CD14-positive monocyte (primary cell): ENCODE measurements at regions not wholly inside any gene's neighbourhood (a gene's known extent, or its start where the extent isn't known, plus 50 kb on each side); places are given as distances from the start of the nearest gene placed in this dataset.

Experiments used
- DNase-seq, 3 donors: peaks; one replicate each; pipeline ENCODE4 v3.0.0-alpha.2; 2011 to 2022
- H2AFZ ChIP-seq: 2 replicates; pipeline ENCODE4 v1.6.0; 2012; ENCODE audit warnings: mild to moderate bottlenecking, low read depth, low read length, inconsistent platforms; ENCODE audit not compliant: insufficient read depth, poor library complexity, severe bottlenecking
- H3K27ac ChIP-seq, 2 donors: 1 replicate in 1 of 2; 2 replicates in 1 of 2; pipeline ENCODE4 v1.5.1; 2012 to 2013; ENCODE audit warnings: low read length in 2 of 2, control low read depth in 1 of 2, inconsistent platforms in 1 of 2, low read depth in 1 of 2, mild to moderate bottlenecking in 1 of 2
- H3K27me3 ChIP-seq, 2 donors: one replicate each; pipeline versions ENCODE4 v1.6.0 to v1.6.1; 2011 to 2013; ENCODE audit warnings: low read length in 2 of 2; ENCODE audit not compliant: control insufficient read depth in 2 of 2, insufficient read depth in 2 of 2
- H3K36me3 ChIP-seq, 2 donors: replicated peaks in 1 of 2; 1 replicate in 1 of 2; 2 replicates in 1 of 2; pipeline versions ENCODE4 v1.5.1 to v1.6.1; 2012 to 2013; ENCODE audit warnings: low read length in 2 of 2, control low read depth in 1 of 2, inconsistent platforms in 1 of 2, mild to moderate bottlenecking in 1 of 2; ENCODE audit not compliant: insufficient read depth in 2 of 2, control insufficient read depth in 1 of 2
- H3K4me1 ChIP-seq, 2 donors: 1 replicate in 1 of 2; 2 replicates in 1 of 2; pipeline versions ENCODE4 v1.5.1 to v1.6.1; 2012 to 2013; ENCODE audit warnings: low read length in 2 of 2, control low read depth in 1 of 2, inconsistent platforms in 1 of 2, mild to moderate bottlenecking in 1 of 2, moderate library complexity in 1 of 2; ENCODE audit not compliant: insufficient read depth in 2 of 2, control insufficient read depth in 1 of 2
- H3K4me2 ChIP-seq: replicated peaks from 2 replicates; pipeline ENCODE3; 2012; ENCODE audit warnings: low read length, moderate library complexity, mild to moderate bottlenecking; ENCODE audit not compliant: poor library complexity, severe bottlenecking; ENCODE audit errors: extremely low read depth
- H3K4me3 ChIP-seq, 3 experiments: fragments of 200-600 bp in 1 of 3; sonication (generic) in 1 of 3; replicated peaks in 1 of 3; 1 replicate in 2 of 3; 2 replicates in 1 of 3; pipeline ENCODE4 v1.5.1; 2011 to 2013; ENCODE audit warnings: low read length in 3 of 3, mild to moderate bottlenecking in 3 of 3, control low read depth in 2 of 3, low read depth in 2 of 3, inconsistent platforms in 1 of 3, moderate library complexity in 1 of 3
- H3K79me2 ChIP-seq: 2 replicates; pipeline ENCODE4 v1.6.0; 2012; ENCODE audit warnings: mild to moderate bottlenecking, control low read depth, inconsistent platforms, low read length, moderate library complexity; ENCODE audit not compliant: insufficient read depth
- H3K9ac ChIP-seq: 2 replicates; pipeline ENCODE4 v1.6.0; 2017; ENCODE audit warnings: low read length, mild to moderate bottlenecking; ENCODE audit not compliant: insufficient read depth, poor library complexity, severe bottlenecking
- H3K9me3 ChIP-seq, 2 donors: replicated peaks in 1 of 2; 1 replicate in 1 of 2; 2 replicates in 1 of 2; pipeline versions ENCODE4 v1.5.1 to v1.6.1; 2012 to 2013; ENCODE audit warnings: low read length in 2 of 2, control low read depth in 1 of 2; ENCODE audit not compliant: control insufficient read depth in 1 of 2, insufficient read depth in 1 of 2
- H4K20me1 ChIP-seq: 2 replicates; pipeline ENCODE4 v1.6.0; 2012; ENCODE audit warnings: mild to moderate bottlenecking, low read length, control low read depth, moderate library complexity; ENCODE audit not compliant: insufficient read depth
- H3K27ac Mint-ChIP-seq, 7 donors: one replicate each; pipeline ENCODE4 v1.8.0; 2020; ENCODE audit warnings: mild to moderate bottlenecking in 7 of 7, mixed read lengths in 7 of 7, moderate library complexity in 6 of 7, inconsistent platforms in 2 of 7
- H3K27me3 Mint-ChIP-seq, 3 donors: one replicate each; pipeline ENCODE4 v1.8.0; 2021 to 2022; ENCODE audit warnings: low read depth in 3 of 3, mild to moderate bottlenecking in 3 of 3, mixed read lengths in 3 of 3, moderate library complexity in 3 of 3, inconsistent platforms in 1 of 3
- H3K36me3 Mint-ChIP-seq, 2 donors: one replicate each; pipeline ENCODE4 v1.8.0; 2020; ENCODE audit warnings: mixed read lengths in 2 of 2, inconsistent platforms in 1 of 2, mild to moderate bottlenecking in 1 of 2
- H3K4me1 Mint-ChIP-seq: one replicate; pipeline ENCODE4 v1.8.0; 2020; ENCODE audit warnings: mild to moderate bottlenecking, mixed read lengths
- H3K4me3 Mint-ChIP-seq, 2 donors: one replicate each; pipeline ENCODE4 v1.8.0; 2020; ENCODE audit warnings: mild to moderate bottlenecking in 2 of 2, mixed read lengths in 2 of 2, moderate library complexity in 1 of 2
- H3K9me3 Mint-ChIP-seq, 7 donors: one replicate each; pipeline ENCODE4 v1.8.0; 2020 to 2022; ENCODE audit warnings: mixed read lengths in 7 of 7, mild to moderate bottlenecking in 6 of 7, moderate library complexity in 6 of 7, inconsistent platforms in 2 of 7
- CTCF ChIP-seq: fragments of 200-600 bp; IDR thresholded peaks from one replicate; pipeline ENCODE4 v1.8.0; 2022; ENCODE audit warnings: antibody characterized with exemption, mild to moderate bottlenecking
- WGBS: methylation state at CpG from one replicate; pipeline ENCODE4 v1.1.5; 2013; ENCODE audit warnings: missing lambda C conversion rate; ENCODE audit not compliant: insufficient coverage; 5-methylcytosine and 5-hydroxymethylcytosine counted together
- intact Hi-C, 2 donors: fragments of 100-400 bp; cut with micrococcal nuclease; formaldehyde crosslinking; loops; one replicate each; pipeline versions ENCODE4 v1.15.0 to v1.15.1; 2023

- no CpG with 5 or more reads among the region's 2 CpGs for WGBS
- TF ChIP-seq CTCF = no peak
- DNase-seq = no peak
Observed at GRCh38 chr5:113759505-113759904, 246.0 kb downstream of the YTHDC2 start.

GRCh38 chr5:113760486-113760885, 247.0 kb downstream of the YTHDC2 start:
- peaks cover 0 to 2% (median 0%) of the 10 kb centered on the region in 3 donors for H3K27me3 Mint-ChIP-seq
- DNase-seq = no peak
- WGBS = no CpG with 5 or more reads among the region's 1 CpG

More at GRCh38 chr5:113759505-113759904, 246.0 kb downstream of the YTHDC2 start:
- Histone ChIP-seq H3K4me1 (no peaks in the 10 kb centered on the region), H3K4me2 (no peak overlapping the region), H3K9me3 (no peaks in the 10 kb centered on the region), H3K79me2 (no peaks in the 10 kb centered on the region), H3K36me3 (no peaks in the 10 kb centered on the region), H4K20me1 (no peaks in the 10 kb centered on the region), H3K27me3 (no peaks in the 10 kb centered on the region), H3K9ac (no peak overlapping the region), H3K4me3 (no peak overlapping the region), H3K27ac (no peak overlapping the region), H2AFZ (no peak overlapping the region)
- intact Hi-C loops = no loop called here
- Mint-ChIP-seq H3K27ac (no peak overlapping the region), H3K27me3 (peaks cover 0 to 2% (median 1%) of the 10 kb centered on the region in 3 donors), H3K36me3 (no peaks in the 10 kb centered on the region), H3K4me1 (no peaks in the 10 kb centered on the region), H3K9me3 (peaks cover 0 to 14% (median 4%) of the 10 kb centered on the region in 7 donors), H3K4me3 (no peak overlapping the region)

More at GRCh38 chr5:113760486-113760885, 247.0 kb downstream of the YTHDC2 start:
- no peak overlapping the region for H3K27ac Mint-ChIP-seq
- Histone ChIP-seq H3K27ac (no peak overlapping the region), H2AFZ (no peak overlapping the region), H3K4me1 (no peaks in the 10 kb centered on the region), H3K27me3 (no peaks in the 10 kb centered on the region), H3K4me3 (no peak overlapping the region), H3K9me3 (peaks cover 5% of the 10 kb centered on the region in 2 donors), H4K20me1 (no peaks in the 10 kb centered on the region), H3K36me3 (no peaks in the 10 kb centered on the region), H3K9ac (no peak overlapping the region), H3K4me2 (no peak overlapping the region), H3K79me2 (no peaks in the 10 kb centered on the region)
- no peaks in the 10 kb centered on the region for H3K4me1 Mint-ChIP-seq
- H3K4me3 Mint-ChIP-seq = no peak overlapping the region
- H3K9me3 Mint-ChIP-seq = peaks cover under 1 to 11% (median 4%) of the 10 kb centered on the region in 7 donors
- intact Hi-C loops = no loop called here
- no peaks in the 10 kb centered on the region for H3K36me3 Mint-ChIP-seq
- TF ChIP-seq CTCF = no peak
